CD14-positive monocyte (primary cell): ENCODE measurements at regions not wholly inside any gene's neighbourhood (a gene's known extent, or its start where the extent isn't known, plus 50 kb on each side); places are given as distances from the start of the nearest gene placed in this dataset.

Source experiments
- DNase-seq, 3 donors: peaks; one replicate each; pipeline ENCODE4 v3.0.0-alpha.2; 2011 to 2022
- H2AFZ ChIP-seq: 2 replicates; pipeline ENCODE4 v1.6.0; 2012; ENCODE audit warnings: mild to moderate bottlenecking, low read depth, low read length, inconsistent platforms; ENCODE audit not compliant: insufficient read depth, poor library complexity, severe bottlenecking
- H3K27ac ChIP-seq, 2 donors: 1 replicate in 1 of 2; 2 replicates in 1 of 2; pipeline ENCODE4 v1.5.1; 2012 to 2013; ENCODE audit warnings: low read length in 2 of 2, control low read depth in 1 of 2, inconsistent platforms in 1 of 2, low read depth in 1 of 2, mild to moderate bottlenecking in 1 of 2
- H3K27me3 ChIP-seq, 2 donors: one replicate each; pipeline versions ENCODE4 v1.6.0 to v1.6.1; 2011 to 2013; ENCODE audit warnings: low read length in 2 of 2; ENCODE audit not compliant: control insufficient read depth in 2 of 2, insufficient read depth in 2 of 2
- H3K36me3 ChIP-seq, 2 donors: replicated peaks in 1 of 2; 1 replicate in 1 of 2; 2 replicates in 1 of 2; pipeline versions ENCODE4 v1.5.1 to v1.6.1; 2012 to 2013; ENCODE audit warnings: low read length in 2 of 2, control low read depth in 1 of 2, inconsistent platforms in 1 of 2, mild to moderate bottlenecking in 1 of 2; ENCODE audit not compliant: insufficient read depth in 2 of 2, control insufficient read depth in 1 of 2
- H3K4me1 ChIP-seq, 2 donors: 1 replicate in 1 of 2; 2 replicates in 1 of 2; pipeline versions ENCODE4 v1.5.1 to v1.6.1; 2012 to 2013; ENCODE audit warnings: low read length in 2 of 2, control low read depth in 1 of 2, inconsistent platforms in 1 of 2, mild to moderate bottlenecking in 1 of 2, moderate library complexity in 1 of 2; ENCODE audit not compliant: insufficient read depth in 2 of 2, control insufficient read depth in 1 of 2
- H3K4me2 ChIP-seq: replicated peaks from 2 replicates; pipeline ENCODE3; 2012; ENCODE audit warnings: low read length, moderate library complexity, mild to moderate bottlenecking; ENCODE audit not compliant: poor library complexity, severe bottlenecking; ENCODE audit errors: extremely low read depth
- H3K4me3 ChIP-seq, 3 experiments: fragments of 200-600 bp in 1 of 3; sonication (generic) in 1 of 3; replicated peaks in 1 of 3; 1 replicate in 2 of 3; 2 replicates in 1 of 3; pipeline ENCODE4 v1.5.1; 2011 to 2013; ENCODE audit warnings: low read length in 3 of 3, mild to moderate bottlenecking in 3 of 3, control low read depth in 2 of 3, low read depth in 2 of 3, inconsistent platforms in 1 of 3, moderate library complexity in 1 of 3
- H3K79me2 ChIP-seq: 2 replicates; pipeline ENCODE4 v1.6.0; 2012; ENCODE audit warnings: mild to moderate bottlenecking, control low read depth, inconsistent platforms, low read length, moderate library complexity; ENCODE audit not compliant: insufficient read depth
- H3K9ac ChIP-seq: 2 replicates; pipeline ENCODE4 v1.6.0; 2017; ENCODE audit warnings: low read length, mild to moderate bottlenecking; ENCODE audit not compliant: insufficient read depth, poor library complexity, severe bottlenecking
- H3K9me3 ChIP-seq, 2 donors: replicated peaks in 1 of 2; 1 replicate in 1 of 2; 2 replicates in 1 of 2; pipeline versions ENCODE4 v1.5.1 to v1.6.1; 2012 to 2013; ENCODE audit warnings: low read length in 2 of 2, control low read depth in 1 of 2; ENCODE audit not compliant: control insufficient read depth in 1 of 2, insufficient read depth in 1 of 2
- H4K20me1 ChIP-seq: 2 replicates; pipeline ENCODE4 v1.6.0; 2012; ENCODE audit warnings: mild to moderate bottlenecking, low read length, control low read depth, moderate library complexity; ENCODE audit not compliant: insufficient read depth
- H3K27ac Mint-ChIP-seq, 7 donors: one replicate each; pipeline ENCODE4 v1.8.0; 2020; ENCODE audit warnings: mild to moderate bottlenecking in 7 of 7, mixed read lengths in 7 of 7, moderate library complexity in 6 of 7, inconsistent platforms in 2 of 7
- H3K27me3 Mint-ChIP-seq, 3 donors: one replicate each; pipeline ENCODE4 v1.8.0; 2021 to 2022; ENCODE audit warnings: low read depth in 3 of 3, mild to moderate bottlenecking in 3 of 3, mixed read lengths in 3 of 3, moderate library complexity in 3 of 3, inconsistent platforms in 1 of 3
- H3K36me3 Mint-ChIP-seq, 2 donors: one replicate each; pipeline ENCODE4 v1.8.0; 2020; ENCODE audit warnings: mixed read lengths in 2 of 2, inconsistent platforms in 1 of 2, mild to moderate bottlenecking in 1 of 2
- H3K4me1 Mint-ChIP-seq: one replicate; pipeline ENCODE4 v1.8.0; 2020; ENCODE audit warnings: mild to moderate bottlenecking, mixed read lengths
- H3K4me3 Mint-ChIP-seq, 2 donors: one replicate each; pipeline ENCODE4 v1.8.0; 2020; ENCODE audit warnings: mild to moderate bottlenecking in 2 of 2, mixed read lengths in 2 of 2, moderate library complexity in 1 of 2
- H3K9me3 Mint-ChIP-seq, 7 donors: one replicate each; pipeline ENCODE4 v1.8.0; 2020 to 2022; ENCODE audit warnings: mixed read lengths in 7 of 7, mild to moderate bottlenecking in 6 of 7, moderate library complexity in 6 of 7, inconsistent platforms in 2 of 7
- WGBS: methylation state at CpG from one replicate; pipeline ENCODE4 v1.1.5; 2013; ENCODE audit warnings: missing lambda C conversion rate; ENCODE audit not compliant: insufficient coverage; 5-methylcytosine and 5-hydroxymethylcytosine counted together
- intact Hi-C, 2 donors: fragments of 100-400 bp; cut with micrococcal nuclease; formaldehyde crosslinking; loops; one replicate each; pipeline versions ENCODE4 v1.15.0 to v1.15.1; 2023
- TF ChIP-seq, protein P1 (sequence below): fragments of 200-600 bp; IDR thresholded peaks from one replicate; pipeline ENCODE4 v1.8.0; 2022; ENCODE audit warnings: antibody characterized with exemption, mild to moderate bottlenecking

- no peak overlapping the region for H2AFZ ChIP-seq
- Mint-ChIP-seq H3K4me1 (no peaks in the 10 kb centered on the region), H3K36me3 (no peaks in the 10 kb centered on the region), H3K4me3 (no peak overlapping the region), H3K27me3 (no peaks in the 10 kb centered on the region), H3K27ac (no peak overlapping the region), H3K9me3 (peaks cover 0 to 2% (median 0%) of the 10 kb centered on the region in 7 donors)
- H3K36me3 ChIP-seq = no peaks in the 10 kb centered on the region
- H3K4me1 ChIP-seq = no peaks in the 10 kb centered on the region
- intact Hi-C loops = no loop called here
- no peaks in the 10 kb centered on the region for H4K20me1 ChIP-seq
- H3K4me2 ChIP-seq = no peak overlapping the region
- no peak overlapping the region for H3K27ac ChIP-seq
- no peaks in the 10 kb centered on the region for H3K27me3 ChIP-seq
- TF ChIP-seq, protein P1, sequence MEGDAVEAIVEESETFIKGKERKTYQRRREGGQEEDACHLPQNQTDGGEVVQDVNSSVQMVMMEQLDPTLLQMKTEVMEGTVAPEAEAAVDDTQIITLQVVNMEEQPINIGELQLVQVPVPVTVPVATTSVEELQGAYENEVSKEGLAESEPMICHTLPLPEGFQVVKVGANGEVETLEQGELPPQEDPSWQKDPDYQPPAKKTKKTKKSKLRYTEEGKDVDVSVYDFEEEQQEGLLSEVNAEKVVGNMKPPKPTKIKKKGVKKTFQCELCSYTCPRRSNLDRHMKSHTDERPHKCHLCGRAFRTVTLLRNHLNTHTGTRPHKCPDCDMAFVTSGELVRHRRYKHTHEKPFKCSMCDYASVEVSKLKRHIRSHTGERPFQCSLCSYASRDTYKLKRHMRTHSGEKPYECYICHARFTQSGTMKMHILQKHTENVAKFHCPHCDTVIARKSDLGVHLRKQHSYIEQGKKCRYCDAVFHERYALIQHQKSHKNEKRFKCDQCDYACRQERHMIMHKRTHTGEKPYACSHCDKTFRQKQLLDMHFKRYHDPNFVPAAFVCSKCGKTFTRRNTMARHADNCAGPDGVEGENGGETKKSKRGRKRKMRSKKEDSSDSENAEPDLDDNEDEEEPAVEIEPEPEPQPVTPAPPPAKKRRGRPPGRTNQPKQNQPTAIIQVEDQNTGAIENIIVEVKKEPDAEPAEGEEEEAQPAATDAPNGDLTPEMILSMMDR = no peak
- WGBS = 100% methylated on average over 1 of the region's 3 CpGs
- H3K9me3 ChIP-seq = no peaks in the 10 kb centered on the region
- DNase-seq = no peak
- H3K79me2 ChIP-seq = no peaks in the 10 kb centered on the region
- H3K9ac ChIP-seq = no peak overlapping the region
- no peak overlapping the region for H3K4me3 ChIP-seq
These were observed 130.5 kb downstream of the CETN3 start for GRCh38 chr5:90279091-90279490.

- Histone ChIP-seq H4K20me1 (no peaks in the 10 kb centered on the region), H2AFZ (no peak overlapping the region), H3K36me3 (no peaks in the 10 kb centered on the region), H3K4me3 (no peak overlapping the region), H3K9me3 (no peaks in the 10 kb centered on the region), H3K79me2 (no peaks in the 10 kb centered on the region), H3K4me2 (no peak overlapping the region), H3K4me1 (no peaks in the 10 kb centered on the region), H3K9ac (no peak overlapping the region), H3K27me3 (peaks cover 0 to 2% of the 10 kb centered on the region in 2 donors), H3K27ac (no peak overlapping the region)
- DNase-seq = no peak
- Mint-ChIP-seq H3K27ac (no peak overlapping the region), H3K4me1 (no peaks in the 10 kb centered on the region), H3K9me3 (no peaks in the 10 kb centered on the region), H3K27me3 (no peaks in the 10 kb centered on the region), H3K4me3 (no peak overlapping the region), H3K36me3 (no peaks in the 10 kb centered on the region)
- no CpG with 5 or more reads among the region's 2 CpGs for WGBS
- intact Hi-C loops = no loop called here
- TF ChIP-seq, protein P1 = no peak
These were observed 135.3 kb downstream of the CETN3 start for GRCh38 chr5:90274216-90274615.
